NCI-H128 (cell line): ENCODE measurements at regions not wholly inside any gene's neighbourhood (a gene's known extent, or its start where the extent isn't known, plus 50 kb on each side); places are given as distances from the start of the nearest gene placed in this dataset.
A peak's percentile ranks its signal among the peaks of the same experiment; 100 is the strongest.

Experiments used
- DNase-seq: peaks from one replicate; lab custom pipeline; 2025; ENCODE audit not compliant: unreplicated experiment; lab: John Stamatoyannopoulos, UW

DNA sequence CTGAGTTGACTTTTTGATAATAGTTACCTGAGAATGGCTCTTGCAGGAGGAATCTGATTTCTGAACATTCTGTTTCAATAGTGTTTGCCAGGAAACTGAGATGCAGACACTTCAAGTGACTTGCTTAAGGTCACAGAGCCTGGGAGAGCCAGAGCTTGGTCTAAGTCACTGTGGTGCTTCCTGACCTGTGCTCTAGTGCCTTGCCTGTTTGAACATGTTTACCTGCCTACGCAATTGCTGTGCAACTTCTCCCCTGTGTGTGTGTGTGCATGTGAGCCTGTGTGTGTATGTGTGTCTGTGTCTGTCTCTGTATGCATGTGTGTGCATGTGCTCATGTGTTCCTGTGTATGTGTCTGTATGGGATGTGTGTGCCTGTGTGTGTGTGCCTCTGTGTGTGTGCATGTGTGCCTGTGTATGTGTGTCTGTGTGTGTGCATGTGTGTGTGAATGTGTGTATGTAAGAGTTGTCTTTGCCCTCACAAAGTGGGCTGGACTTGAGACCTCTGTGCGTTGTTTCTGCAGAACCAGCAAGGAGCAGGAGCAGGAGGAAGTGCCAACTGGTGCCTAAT is 185.8 kb downstream of the GADD45G start:
- DNase-seq = no peak

GRCh38 chr9:89791754-89792153 is 186.9 kb downstream of the GADD45G start:
- no peak for DNase-seq

GRCh38 chr9:89792189-89793123 is 187.6 kb downstream of the GADD45G start:
- no peak for DNase-seq

GRCh38 chr9:89793124-89793495 is 188.3 kb downstream of the GADD45G start:
- no peak for DNase-seq

- no peak for DNase-seq
Observed at GRCh38 chr9:89793551-89793950, 188.7 kb downstream of the GADD45G start.

DNA sequence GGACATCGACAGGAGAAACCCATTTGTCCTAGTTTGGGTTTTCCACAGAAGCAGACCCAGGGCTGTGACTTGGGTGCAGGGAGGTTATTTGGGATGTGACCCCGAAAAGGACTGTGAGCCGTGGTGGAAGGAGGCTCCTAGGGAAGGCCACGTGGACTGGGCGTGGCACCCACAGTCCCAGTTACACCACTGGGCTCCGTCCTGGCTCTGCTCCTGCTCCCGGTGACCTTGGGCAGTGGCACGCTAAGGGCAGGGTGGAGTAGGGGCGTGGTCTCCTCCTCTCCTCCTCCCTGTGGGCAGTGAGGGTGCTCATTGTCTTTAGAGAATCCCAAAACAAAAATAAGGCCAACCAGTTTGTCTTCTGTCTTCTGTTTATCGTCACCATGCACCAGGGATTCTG is 190.1 kb downstream of the GADD45G start:
- no peak for DNase-seq

GRCh38 chr9:89795538-89796195 is 190.9 kb downstream of the GADD45G start:
- no peak for DNase-seq

GRCh38 chr9:89796606-89797005 is 191.8 kb downstream of the GADD45G start:
- DNase-seq = no peak

DNA sequence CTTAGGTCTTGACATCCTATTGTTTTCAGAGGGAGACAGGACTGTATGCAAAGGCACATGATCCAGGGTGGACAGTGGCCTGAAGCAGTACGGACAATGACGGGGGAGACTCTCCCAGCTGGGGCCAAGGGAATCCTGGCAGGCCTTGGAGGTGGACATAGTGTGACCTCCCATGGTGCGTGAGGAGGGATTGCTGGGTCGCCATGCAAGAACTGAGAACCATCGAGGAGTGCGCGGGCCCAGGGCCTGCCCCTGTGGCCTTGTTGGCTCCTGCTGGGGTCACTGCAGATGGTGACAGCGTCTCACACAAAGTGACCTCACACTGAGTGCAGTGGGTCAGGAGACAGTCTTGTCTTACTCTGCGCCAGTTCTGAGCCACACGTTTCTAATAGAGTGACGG is 192.4 kb downstream of the GADD45G start:
- no peak for DNase-seq

DNA sequence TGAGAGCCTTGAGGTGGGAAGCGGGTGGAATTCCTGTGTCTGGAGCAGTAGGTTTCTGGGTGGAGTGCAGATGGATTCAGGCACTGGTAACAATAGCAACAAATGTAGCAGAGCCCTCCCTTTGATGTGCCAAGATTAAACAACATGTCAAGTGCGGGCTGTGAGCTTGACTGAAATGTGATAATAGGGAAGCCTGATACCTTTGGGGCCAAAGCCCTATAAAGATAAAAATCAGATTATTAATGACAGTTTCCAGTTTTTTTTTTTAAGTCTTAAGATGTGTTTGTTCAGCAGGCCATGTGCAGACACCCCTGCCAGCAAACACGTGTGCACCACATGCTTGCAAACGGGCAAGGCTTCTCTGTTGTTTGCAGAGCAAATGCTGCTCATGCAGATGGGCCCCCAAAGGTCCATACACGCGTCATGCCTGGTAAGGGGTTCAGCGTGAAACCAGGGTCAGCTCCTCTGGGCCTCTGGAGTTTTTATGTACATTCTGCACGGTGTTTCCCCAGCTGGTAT is 193.2 kb downstream of the GADD45G start:
- DNase-seq = peak; percentile 15

DNA sequence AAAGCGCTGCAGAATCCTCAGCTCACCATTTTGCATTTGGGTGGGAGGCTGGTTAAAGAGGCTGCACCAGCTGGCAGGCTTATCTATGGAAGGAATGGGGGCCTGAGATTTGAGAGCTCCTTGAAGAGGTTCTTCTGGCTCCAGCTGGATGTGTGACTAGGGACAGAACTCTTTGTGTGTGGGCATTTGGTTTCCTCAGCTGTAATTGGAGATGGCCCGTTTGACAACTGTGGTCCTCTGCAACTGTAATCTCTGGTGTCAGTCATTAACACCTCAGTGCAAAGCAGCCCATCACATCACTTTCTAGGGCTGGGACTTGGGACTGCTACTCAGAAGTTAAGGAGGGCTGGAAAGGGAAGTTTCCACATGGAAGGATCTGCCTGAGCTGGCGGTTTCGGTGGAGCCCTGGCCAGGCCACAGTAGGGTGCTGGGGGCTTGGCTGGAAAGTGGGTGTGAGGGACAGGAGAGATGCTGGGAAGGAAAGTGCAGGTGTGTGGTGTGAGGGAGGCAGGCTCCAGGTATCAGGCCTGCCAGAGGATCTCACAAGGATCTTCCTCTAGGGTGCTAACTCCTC is 193.8 kb downstream of the GADD45G start:
- DNase-seq = no peak

- no peak for DNase-seq
Observed at GRCh38 chr9:89799221-89799620, 194.4 kb downstream of the GADD45G start.

DNA sequence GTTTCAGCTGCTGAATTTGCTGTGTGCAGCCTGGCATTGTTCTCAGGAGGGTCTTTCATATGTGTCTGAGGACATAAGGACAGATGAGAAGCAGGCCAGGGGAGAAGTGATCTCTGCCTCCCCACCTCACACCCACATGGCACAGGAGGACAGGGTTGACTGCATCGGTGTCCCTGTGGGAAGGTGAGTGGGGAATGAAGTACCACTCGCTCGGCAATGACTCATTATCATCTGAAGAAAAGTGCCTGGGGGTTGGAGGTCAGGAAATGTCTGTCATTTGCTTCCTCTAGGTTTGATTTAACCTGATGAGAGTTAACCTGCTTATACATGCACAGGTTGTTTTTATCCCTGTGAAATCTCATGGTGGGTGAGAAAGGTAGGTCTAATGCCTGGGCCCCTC is 195.0 kb downstream of the GADD45G start:
- DNase-seq = no peak

DNA sequence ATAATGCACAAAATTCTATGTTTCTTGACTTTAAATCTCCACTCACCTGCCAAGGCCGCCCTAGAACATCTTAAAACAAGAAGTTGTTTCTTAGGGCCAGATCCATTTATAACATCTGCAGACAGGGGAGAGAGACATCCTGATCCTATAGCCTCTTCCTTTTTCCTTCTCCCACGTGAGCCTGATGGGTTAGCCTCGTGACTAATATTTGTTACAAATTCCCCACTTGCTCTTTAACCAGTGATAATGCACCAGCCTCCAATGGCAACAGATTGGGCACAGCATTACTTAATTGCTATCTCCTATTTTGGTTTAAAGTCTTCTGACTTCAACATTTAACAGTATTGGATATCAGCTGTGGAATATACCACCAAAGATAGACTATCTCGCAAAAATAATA is 196.5 kb downstream of the GADD45G start:
- DNase-seq = no peak

GRCh38 chr9:89801742-89802670 is 197.2 kb downstream of the GADD45G start:
- DNase-seq = no peak

GRCh38 chr9:89802781-89803355 is 198.1 kb downstream of the GADD45G start:
- no peak for DNase-seq

DNA sequence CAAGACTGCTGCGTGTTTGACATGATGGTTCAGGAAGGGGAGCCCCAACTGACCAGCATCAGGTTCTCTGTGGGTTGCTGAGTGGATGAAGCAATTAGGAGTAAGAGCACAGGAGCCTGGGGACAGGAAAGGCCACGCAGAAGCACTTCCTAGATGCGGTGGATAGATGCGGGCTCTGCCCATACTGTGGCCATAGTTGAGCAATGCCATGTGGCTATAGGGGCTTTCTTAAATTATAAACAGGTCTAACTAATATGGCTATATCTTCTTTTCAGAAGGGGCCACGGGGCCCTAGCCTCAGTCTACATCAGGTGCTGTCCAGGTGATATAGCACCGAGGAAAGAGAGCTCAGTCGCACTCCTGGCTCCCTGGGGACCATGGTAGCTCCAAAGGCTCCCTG is 198.6 kb downstream of the GADD45G start:
- DNase-seq = no peak

- DNase-seq = no peak
Observed at GRCh38 chr9:89804766-89805531, 200.1 kb downstream of the GADD45G start.

DNA sequence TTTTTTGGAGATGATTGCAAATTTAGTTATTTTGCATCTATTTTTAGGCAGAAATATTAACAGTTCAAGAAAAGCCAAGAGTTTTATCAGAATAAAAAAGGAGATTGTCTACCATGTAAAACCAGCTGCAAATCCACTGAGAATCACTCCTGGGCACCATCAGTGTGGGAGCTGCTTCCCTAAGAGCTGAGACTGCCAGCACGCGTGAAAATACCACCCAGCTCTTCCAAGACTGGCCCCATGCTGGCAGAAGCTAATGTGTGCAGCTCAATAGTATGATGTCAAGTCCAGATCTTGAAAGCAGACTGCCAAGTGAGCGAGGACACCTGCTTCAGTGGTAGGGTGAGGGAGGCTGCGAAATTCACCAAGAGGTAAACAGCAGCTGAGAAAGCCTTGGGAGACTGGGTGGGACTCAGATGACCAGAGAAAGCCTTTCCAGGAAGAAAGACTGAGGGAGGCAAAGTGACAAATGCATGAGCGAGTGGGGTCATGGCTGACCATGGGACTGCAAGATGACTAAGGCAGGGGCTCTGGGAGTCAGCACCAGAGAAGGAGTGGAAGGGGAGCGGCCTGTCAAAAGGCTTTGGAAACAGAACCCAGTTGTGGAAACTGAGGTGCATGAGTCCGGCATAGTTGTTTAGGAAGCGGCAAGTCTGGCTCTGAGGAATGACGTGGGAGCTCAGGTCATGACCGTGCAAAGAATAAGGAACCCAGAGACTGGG is 200.9 kb downstream of the GADD45G start:
- DNase-seq = no peak
